DOHH2 (cell line): ENCODE measurements at regions not wholly inside any gene's neighbourhood (a gene's known extent, or its start where the extent isn't known, plus 50 kb on each side); places are given as distances from the start of the nearest gene placed in this dataset.

Source experiments
- H3F3A ChIP-seq: fragments of 200-600 bp; sonication (generic), shearing (Covaris generic); 2 replicates; pipeline ENCODE4 v1.6.0; 2016; ENCODE audit warnings: antibody characterized with exemption, mild to moderate bottlenecking; ENCODE audit not compliant: control insufficient read depth, insufficient read depth
- H3K27ac ChIP-seq: fragments of 200-600 bp; sonication (generic); 2 replicates; pipeline ENCODE4 v1.5.1; 2014; ENCODE audit warnings: low read depth, mild to moderate bottlenecking, low read length, moderate library complexity
- H3K27me3 ChIP-seq: fragments of 200-600 bp; sonication (generic); 2 replicates; pipeline ENCODE4 v1.6.1; 2014; ENCODE audit warnings: mild to moderate bottlenecking, low read length, mixed read lengths; ENCODE audit not compliant: control insufficient read depth
- H3K36me3 ChIP-seq: fragments of 200-600 bp; sonication (generic); 2 replicates; pipeline ENCODE4 v1.6.1; 2014; ENCODE audit warnings: mild to moderate bottlenecking, low read length, moderate library complexity, mixed read lengths; ENCODE audit not compliant: control insufficient read depth
- H3K4me1 ChIP-seq: fragments of 200-600 bp; sonication (generic); 2 replicates; pipeline ENCODE4 v1.6.1; 2014; ENCODE audit warnings: mild to moderate bottlenecking, low read length, mixed read lengths; ENCODE audit not compliant: control insufficient read depth
- H3K4me2 ChIP-seq: fragments of 200-600 bp; sonication (generic); 2 replicates; pipeline ENCODE4 v1.6.0; 2014; ENCODE audit warnings: mild to moderate bottlenecking, low read length, moderate library complexity
- H3K4me3 ChIP-seq: fragments of 200-600 bp; sonication (generic); 2 replicates; pipeline ENCODE4 v1.5.1; 2014; ENCODE audit warnings: mild to moderate bottlenecking, low read length, mixed read lengths
- H3K79me2 ChIP-seq: fragments of 200-600 bp; sonication (generic); 2 replicates; pipeline ENCODE4 v1.6.1; 2014; ENCODE audit warnings: mild to moderate bottlenecking, low read length, mixed read lengths; ENCODE audit not compliant: control insufficient read depth
- H3K9me2 ChIP-seq: fragments of 200-600 bp; sonication (generic); replicated peaks from 2 replicates; pipeline ENCODE4 v1.6.1; 2014; ENCODE audit warnings: mild to moderate bottlenecking, low read length, mixed read lengths; ENCODE audit not compliant: control insufficient read depth
- H3K9me3 ChIP-seq: fragments of 200-600 bp; sonication (generic); 2 replicates; pipeline ENCODE4 v1.6.1; 2014; ENCODE audit warnings: antibody characterized with exemption, low read length, mixed read lengths; ENCODE audit not compliant: control insufficient read depth, insufficient read depth
- H4K20me1 ChIP-seq: fragments of 200-600 bp; sonication (generic); 2 replicates; pipeline ENCODE4 v1.6.0; 2014; ENCODE audit warnings: low read depth, mild to moderate bottlenecking, antibody characterized with exemption, low read length, moderate library complexity; ENCODE audit not compliant: control insufficient read depth, insufficient read depth
- EZH2phosphoT487 ChIP-seq: fragments of 200-600 bp; sonication (generic); IDR thresholded peaks from 2 replicates; pipeline ENCODE4 v1.6.1; 2017; ENCODE audit warnings: borderline replicate concordance, mild to moderate bottlenecking, antibody characterized with exemption, low read length, moderate library complexity, mixed read lengths
- TF ChIP-seq, protein P1 (sequence below): fragments of 200-600 bp; sonication (generic); IDR thresholded peaks from one replicate; pipeline ENCODE4 v1.5.1; 2014; ENCODE audit warnings: antibody characterized with exemption, mild to moderate bottlenecking, low read depth, low read length; ENCODE audit not compliant: poor library complexity, severe bottlenecking

- no peaks in the 10 kb centered on the region for H3K27me3 ChIP-seq
- no peaks in the 10 kb centered on the region for H3K36me3 ChIP-seq
- H3K9me3 ChIP-seq: no peaks in the 10 kb centered on the region
- H3K4me1 ChIP-seq: peaks cover 38% of the 10 kb centered on the region
- TF ChIP-seq, protein P1, sequence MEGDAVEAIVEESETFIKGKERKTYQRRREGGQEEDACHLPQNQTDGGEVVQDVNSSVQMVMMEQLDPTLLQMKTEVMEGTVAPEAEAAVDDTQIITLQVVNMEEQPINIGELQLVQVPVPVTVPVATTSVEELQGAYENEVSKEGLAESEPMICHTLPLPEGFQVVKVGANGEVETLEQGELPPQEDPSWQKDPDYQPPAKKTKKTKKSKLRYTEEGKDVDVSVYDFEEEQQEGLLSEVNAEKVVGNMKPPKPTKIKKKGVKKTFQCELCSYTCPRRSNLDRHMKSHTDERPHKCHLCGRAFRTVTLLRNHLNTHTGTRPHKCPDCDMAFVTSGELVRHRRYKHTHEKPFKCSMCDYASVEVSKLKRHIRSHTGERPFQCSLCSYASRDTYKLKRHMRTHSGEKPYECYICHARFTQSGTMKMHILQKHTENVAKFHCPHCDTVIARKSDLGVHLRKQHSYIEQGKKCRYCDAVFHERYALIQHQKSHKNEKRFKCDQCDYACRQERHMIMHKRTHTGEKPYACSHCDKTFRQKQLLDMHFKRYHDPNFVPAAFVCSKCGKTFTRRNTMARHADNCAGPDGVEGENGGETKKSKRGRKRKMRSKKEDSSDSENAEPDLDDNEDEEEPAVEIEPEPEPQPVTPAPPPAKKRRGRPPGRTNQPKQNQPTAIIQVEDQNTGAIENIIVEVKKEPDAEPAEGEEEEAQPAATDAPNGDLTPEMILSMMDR: no peak
- TF ChIP-seq EZH2phosphoT487: no peak
- H3K4me2 ChIP-seq: no peak overlapping the region
- peaks cover 4% of the 10 kb centered on the region; the same call in 1 of the 2 replicates for H4K20me1 ChIP-seq
- H3K79me2 ChIP-seq: peaks cover 33% of the 10 kb centered on the region
- H3K9me2 ChIP-seq: no peaks in the 10 kb centered on the region
- H3K27ac ChIP-seq: no peak overlapping the region
- no peak overlapping the region for H3K4me3 ChIP-seq
- H3F3A ChIP-seq: peaks cover 2% of the 10 kb centered on the region
Measured at GRCh38 chr7:112868609-112869008, 78.4 kb upstream of the TMEM168 start.

DNA sequence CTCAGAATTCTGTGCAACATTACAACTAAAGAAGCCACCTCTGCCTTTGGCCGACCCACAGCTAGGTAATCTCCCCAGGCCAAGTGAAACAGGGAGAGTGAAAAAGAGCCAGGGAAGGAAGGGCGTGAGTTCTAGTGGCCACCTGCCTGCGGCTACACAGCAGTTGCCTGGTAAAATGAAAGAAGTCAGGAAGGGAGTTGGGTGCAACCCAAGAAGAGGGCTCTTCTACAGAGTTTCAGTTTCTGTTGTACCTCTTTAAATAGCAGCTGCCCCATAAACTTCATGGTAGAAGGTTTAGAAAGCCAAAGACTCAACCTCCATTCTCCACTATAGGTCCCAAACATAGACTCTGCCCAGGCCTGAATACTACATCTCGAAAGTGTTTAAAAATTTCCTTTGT is 76.2 kb upstream of the TMEM168 start:
- Histone ChIP-seq H3K9me3 (no peaks in the 10 kb centered on the region), H3K79me2 (peaks cover 13% of the 10 kb centered on the region), H3K4me1 (peaks cover 16% of the 10 kb centered on the region), H3K4me3 (no peak overlapping the region), H3K4me2 (no peak overlapping the region), H3K9me2 (no peaks in the 10 kb centered on the region), H3K27ac (no peak overlapping the region), H3K27me3 (no peaks in the 10 kb centered on the region), H3K36me3 (no peaks in the 10 kb centered on the region), H4K20me1 (peaks cover 4% of the 10 kb centered on the region; the same call in 1 of the 2 replicates), H3F3A (no peaks in the 10 kb centered on the region)
- TF ChIP-seq EZH2phosphoT487: no peak
- TF ChIP-seq, protein P1: no peak

- TF ChIP-seq, protein P1: no peak
- no peak for TF ChIP-seq EZH2phosphoT487
- H3K27me3 ChIP-seq: no peaks in the 10 kb centered on the region
- H3K79me2 ChIP-seq: peaks cover 5% of the 10 kb centered on the region; the same call in 1 of the 2 replicates
Measured at GRCh38 chr7:112864380-112864779, 74.2 kb upstream of the TMEM168 start.

DNA sequence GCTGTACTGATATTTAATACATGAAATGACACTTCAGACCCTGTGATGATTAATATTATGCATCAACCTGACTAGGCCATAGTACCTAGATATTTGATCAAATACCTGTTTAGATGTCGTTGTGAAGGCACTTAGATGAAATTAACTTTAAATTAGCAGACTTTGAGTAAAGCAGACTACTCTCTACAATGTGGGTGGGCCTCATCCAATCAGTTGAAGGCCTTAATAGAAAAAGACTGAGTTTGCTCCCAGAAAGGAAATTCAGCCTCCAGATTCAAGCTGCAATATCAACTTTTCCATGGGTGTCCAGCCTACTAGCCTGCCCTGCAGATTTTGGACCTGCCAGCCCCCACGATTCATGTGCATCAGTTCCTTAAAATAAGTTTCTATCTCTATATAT is 68.6 kb upstream of the TMEM168 start:
- Histone ChIP-seq H3K9me3 (no peaks in the 10 kb centered on the region), H3K36me3 (no peaks in the 10 kb centered on the region), H3K79me2 (no peaks in the 10 kb centered on the region), H3K4me3 (no peak overlapping the region), H3F3A (no peaks in the 10 kb centered on the region), H3K9me2 (no peaks in the 10 kb centered on the region), H3K27ac (no peak overlapping the region), H3K4me2 (no peak overlapping the region), H4K20me1 (no peaks in the 10 kb centered on the region), H3K4me1 (no peaks in the 10 kb centered on the region), H3K27me3 (no peaks in the 10 kb centered on the region)
- TF ChIP-seq, protein P1: no peak
- no peak for TF ChIP-seq EZH2phosphoT487

More at GRCh38 chr7:112864380-112864779, 74.2 kb upstream of the TMEM168 start:
- Histone ChIP-seq H3K27ac (no peak overlapping the region), H3F3A (no peaks in the 10 kb centered on the region), H3K4me1 (peaks cover 6% of the 10 kb centered on the region), H3K9me2 (no peaks in the 10 kb centered on the region), H3K4me2 (no peak overlapping the region), H3K36me3 (no peaks in the 10 kb centered on the region), H3K4me3 (no peak overlapping the region), H4K20me1 (peaks cover 4% of the 10 kb centered on the region; the same call in 1 of the 2 replicates), H3K9me3 (no peaks in the 10 kb centered on the region)
